Occipital lobe (tissue), 1 donor: ENCODE measurements at regions not wholly inside any gene's neighbourhood (a gene's known extent, or its start where the extent isn't known, plus 50 kb on each side); places are given as distances from the start of the nearest gene placed in this dataset.
"Not testable (repeated sequence)": the region's sequence is repeated elsewhere in the genome, so short reads cannot be mapped to it uniquely, and the experiment has no call there.

Source experiments
- DNase-seq: peaks from one replicate; lab custom pipeline; 2025; lab: John Stamatoyannopoulos, UW

DNA sequence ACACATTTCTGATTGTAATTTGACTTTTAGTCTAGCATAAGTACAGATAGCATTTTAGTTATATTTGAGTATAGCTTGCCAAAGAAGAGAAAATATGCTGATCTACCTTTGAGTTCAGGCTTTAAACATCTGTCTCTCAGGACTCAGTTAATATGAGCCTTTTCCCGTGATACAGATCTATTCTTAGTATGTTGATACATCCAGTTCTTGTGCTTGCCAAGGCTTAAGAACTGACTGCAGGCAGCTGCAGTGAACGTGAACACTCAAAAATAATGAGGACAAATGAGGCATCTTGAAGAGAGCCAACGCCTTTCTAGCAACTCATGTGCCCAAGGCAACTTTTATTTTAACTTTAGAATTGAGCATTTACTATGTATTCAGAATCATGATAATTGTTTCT lies 325.5 kb downstream of the SI start:
- DNase-seq, result no peak

- DNase-seq, result no peak
These were observed 329.7 kb downstream of the SI start for GRCh38 chr3:164748626-164749025.

DNA sequence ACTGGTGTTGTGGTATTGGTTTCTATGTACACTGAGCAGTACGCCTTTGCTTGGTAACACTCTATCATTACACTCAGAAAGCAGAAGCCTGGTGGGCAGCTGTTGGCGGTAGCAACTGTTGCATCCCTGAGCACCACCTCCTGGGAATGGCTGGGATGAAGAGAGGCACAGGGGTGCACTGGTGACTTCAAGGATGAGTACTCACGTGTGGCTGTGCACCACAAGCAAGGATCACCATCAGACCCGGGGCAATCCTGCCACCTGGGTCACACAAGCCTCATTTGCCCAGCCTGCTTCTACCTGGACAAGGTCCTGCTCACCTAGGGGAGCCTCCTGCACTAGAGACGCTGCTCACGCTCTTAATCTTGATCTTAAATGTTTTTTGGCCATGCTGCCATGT lies 336.4 kb downstream of the SI start:
- DNase-seq, result no peak

DNA sequence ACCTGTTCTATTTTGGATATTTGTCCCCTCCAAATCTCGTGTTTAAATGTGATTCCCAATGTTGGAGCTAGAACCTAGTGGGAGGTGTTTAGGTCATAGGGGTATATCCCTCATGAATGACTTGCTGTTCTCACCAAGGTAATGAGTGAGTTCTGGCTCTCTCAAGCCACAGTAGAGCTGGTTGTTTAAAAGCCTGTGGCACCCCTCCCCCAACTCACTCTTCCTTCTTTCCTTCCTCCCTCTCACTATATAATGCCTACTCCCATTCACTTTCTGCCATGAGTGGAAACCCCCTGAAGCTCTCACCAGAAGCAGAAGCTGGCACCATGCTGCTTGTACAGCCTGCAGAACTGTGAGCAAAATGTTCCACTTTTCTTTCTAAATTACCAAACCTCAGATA lies 341.1 kb downstream of the SI start:
- DNase-seq, result no peak

DNA sequence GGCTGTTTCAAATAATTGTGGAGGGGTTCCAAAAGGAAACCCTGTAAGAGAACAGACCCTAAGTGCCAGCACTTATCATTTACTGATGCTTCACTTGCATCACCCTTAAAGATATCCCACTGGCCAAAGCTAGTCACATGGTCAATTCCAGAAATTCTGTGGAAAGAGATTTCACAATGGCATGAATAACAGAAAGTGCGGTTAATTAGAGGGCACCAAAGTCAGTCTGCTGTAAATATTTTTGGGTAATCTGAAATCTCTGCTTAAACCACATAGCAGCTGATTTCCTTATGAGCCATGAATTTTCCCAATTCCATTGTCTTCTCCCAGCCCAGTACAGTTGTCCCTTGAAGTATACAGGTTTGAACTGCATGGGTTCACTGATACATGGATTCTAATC lies 346.1 kb downstream of the SI start:
- no peak for DNase-seq

- no peak for DNase-seq
These were observed 347.4 kb downstream of the SI start for GRCh38 chr3:164730815-164731360.

DNA sequence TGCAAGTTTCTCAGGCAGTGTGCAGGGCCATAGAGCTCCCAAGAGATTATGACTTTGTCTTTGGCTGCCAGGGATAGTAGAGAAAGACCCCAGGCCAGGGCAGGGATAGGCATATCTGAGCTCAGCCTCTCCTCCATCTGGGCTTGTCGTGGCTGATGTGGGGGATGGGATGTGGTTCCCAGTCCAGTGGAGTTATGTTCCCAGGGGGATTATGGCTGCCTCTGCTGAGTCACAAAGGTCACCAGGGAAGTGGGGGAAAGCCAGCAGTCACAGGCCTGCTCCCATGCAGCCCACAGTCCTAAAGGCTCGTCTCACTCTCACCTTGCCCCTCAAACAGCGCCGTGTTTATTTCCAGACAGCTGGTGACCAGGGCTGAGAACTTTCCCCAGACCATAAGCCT lies 354.9 kb downstream of the SI start:
- DNase-seq, result no peak

DNA sequence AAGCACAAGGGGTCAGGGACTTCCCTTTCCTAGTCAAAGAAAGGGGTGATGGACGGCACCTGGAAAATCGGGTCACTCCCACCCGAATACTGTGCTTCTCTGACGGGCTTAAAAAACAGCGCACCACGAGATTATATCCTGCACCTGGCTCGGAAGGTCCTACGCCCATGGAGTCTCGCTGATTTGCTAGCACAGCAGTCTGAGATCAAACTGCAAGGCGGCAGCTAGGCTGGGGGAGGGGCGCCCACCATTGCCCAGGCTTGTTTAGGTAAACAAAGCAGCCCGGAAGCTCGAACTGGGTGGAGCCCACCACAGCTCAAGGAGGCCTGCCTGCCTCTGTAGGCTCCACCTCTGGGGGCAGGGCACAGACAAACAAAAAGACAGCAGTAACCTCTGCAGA lies 375.5 kb downstream of the SI start:
- not testable (repeated sequence) for DNase-seq

DNA sequence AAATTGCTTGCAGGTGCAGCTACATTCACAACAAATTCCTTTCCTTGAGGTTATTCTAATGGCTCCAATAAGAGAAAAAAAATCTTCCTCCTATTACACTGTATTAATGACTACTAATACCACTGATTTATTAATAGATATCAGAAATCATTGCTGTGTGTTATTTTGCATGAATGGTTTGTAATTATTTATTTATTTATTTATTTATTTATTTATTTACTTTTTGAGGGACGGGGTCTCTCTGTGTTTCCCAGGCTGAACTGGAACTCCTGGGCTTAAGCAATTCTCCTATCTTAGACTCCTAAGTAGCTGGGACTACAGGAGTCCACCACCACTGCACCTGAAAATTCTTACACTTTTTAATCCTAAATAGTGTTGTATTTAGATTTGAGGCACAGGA lies 390.4 kb downstream of the SI start:
- no peak for DNase-seq

DNA sequence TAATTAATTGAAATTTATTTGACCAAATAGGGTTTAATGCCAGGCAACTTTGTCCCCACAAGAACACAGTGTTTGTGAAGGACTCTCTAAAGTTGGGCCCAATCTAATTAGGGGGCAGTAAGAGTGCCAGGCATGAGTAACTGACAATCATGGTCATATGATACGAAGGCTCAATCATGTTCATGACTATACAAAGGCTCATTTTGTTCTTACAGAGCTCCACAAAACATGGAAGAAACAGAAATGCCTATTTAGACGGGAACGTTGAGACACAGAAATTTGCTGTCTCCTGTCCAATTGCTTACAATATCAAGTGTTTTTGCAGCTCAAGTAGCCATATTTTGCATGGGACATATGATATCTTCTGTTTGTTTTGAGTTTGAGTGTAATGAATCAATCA lies 391.1 kb downstream of the SI start:
- DNase-seq, result no peak

GRCh38 chr3:164683489-164683888 lies 394.8 kb downstream of the SI start:
- no peak for DNase-seq

- DNase-seq, result no peak
These were observed 399.1 kb downstream of the SI start for GRCh38 chr3:164679245-164679644.

DNA sequence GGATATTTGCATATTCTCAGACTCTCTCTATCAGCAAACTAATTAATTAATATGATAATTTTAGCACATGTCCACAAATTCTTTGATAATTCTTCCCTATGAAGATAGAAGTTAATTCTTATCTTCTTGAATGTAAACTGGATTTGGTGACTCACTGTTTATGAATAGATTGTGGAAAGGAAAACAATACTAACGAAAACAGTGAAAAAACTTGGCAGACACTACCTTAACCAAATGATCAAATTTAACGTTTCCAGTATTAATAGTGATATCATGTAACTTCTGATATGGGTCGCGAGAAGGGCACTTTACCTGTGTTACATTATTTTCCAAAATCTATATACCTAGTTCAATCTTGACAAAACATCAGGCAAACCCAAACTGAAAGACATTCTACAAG lies 401.0 kb downstream of the SI start:
- DNase-seq, result no peak

DNA sequence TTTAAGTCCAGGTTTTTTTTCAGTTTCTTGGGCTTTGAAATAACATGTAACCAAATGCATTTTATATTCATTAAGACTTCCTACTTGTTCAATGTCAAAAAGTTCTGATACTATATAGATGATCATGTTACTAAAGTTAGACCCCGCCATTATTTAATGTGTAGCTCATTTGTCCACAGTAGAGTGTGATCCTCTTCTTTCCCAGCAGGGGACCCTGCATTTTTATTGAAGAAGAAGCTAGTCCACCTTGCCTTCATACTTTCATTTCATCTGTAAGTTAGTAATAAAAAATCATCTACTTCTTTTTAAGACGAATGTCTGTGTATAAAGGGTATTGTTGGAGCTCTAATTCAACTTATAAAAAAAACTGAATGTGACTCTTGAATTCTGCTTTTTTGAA lies 404.6 kb downstream of the SI start:
- no peak for DNase-seq

DNA sequence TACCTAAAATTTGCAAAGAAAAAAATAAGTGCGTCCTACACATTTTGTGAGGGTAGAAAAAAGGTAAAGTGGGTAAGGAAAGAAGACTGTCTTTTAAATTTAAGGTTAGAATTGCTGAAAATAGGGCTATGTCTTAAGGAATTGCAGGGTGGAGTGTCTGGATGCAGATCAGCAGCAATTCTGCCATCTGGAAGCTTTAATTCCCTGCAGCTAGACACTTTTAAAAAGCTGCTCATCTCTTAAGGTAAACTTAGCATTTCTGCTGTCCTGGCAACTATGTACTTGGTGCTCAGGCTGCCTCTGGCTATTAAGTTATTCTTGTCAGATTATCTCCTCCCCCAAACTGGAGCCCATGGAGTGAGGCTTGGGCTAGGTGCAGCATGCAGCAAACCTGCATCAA lies 420.2 kb downstream of the SI start:
- DNase-seq, result no peak

GRCh38 chr3:164657631-164658030 lies 420.7 kb downstream of the SI start:
- DNase-seq, result no peak

DNA sequence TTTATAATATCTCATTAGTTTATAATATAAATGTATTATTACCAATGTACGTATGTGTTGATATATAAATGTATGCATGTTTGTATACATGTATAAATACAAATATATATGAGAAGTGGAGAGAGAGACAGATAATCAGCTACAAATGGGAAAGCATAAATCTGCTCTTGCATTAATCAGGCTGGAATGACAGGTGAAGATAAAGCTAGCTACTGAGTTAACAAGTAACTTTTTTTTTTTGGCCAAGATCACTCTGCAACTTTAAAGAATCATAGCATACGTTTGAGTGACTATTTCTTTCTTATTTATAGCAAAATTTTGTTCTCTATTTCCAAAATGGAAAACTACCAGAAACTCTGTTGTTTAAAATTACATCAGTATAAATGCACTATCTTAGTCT lies 422.8 kb downstream of the SI start:
- DNase-seq, result no peak

DNA sequence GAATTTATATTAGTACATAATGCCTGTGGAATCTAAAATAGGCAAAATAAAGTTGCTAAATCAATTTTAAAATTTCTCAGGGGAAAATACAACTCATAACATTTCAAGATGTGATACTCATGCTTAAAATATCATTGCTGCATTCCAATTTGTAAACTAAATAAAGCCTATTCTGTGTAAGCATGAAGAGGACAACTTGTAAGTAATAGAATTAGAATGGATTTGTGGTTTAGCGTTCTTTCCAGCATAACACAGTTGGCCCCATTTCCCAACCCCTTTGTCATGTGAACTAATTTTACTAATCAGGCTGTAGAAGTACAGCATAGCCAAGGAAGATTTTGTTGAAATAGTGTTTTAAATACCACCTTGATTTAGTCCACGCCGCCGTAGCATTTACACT lies 437.2 kb downstream of the SI start:
- DNase-seq, result no peak

DNA sequence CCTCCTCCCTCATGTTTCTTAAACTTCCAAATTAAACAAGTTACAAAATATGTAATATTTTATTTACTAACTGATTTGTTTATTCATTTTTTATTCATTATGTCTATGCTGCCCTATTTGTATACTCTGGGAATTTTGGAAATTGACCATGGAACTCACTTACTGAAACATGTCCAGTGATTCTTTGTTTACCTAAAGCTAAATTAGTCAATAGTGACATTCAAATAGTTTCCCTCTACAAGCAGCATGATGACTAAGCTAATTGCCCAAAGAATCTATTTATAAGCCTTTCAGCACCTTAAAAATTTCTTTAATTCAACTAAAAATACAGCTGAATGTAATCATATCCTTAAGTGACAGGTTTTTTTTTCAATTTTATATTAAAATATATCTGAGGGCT lies 437.7 kb downstream of the SI start:
- DNase-seq, result no peak

DNA sequence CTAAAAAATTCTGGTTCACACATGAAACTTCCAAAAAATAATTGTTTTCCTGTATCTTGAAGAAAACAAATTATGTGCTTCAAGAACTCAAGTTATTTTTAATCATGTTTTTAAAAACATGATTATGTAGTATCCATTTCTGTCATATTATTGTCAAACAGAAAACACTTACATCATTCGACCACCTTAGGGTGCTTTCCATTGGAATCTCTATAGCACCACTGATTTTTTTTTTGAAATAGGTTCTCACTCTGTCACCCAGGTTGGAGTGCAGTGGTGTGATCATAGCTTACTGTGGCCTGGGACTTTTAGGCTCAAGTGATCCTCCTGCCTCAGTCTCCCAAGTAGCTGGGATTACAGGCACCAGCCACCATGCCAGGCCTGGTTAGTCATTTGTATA lies 457.3 kb downstream of the SI start:
- DNase-seq, result no peak

DNA sequence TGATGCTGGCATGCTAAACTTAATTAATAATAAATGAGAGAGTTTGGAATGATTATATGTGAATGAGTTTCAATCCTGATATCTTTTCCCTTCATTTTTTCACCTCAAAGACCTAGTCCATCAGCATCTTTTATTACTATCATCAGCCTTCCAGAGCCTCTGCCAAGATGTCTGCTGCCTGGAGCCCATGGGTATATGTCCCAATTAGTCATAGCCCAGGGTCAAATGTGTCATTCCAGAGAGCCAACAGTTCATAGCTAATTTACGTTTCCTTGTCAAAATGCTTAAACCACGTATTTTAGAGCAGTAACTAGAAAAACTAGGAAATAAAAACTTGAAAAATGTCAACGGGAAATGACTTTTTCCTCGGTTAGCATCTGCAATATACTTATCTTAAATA lies 457.9 kb downstream of the SI start:
- no peak for DNase-seq

DNA sequence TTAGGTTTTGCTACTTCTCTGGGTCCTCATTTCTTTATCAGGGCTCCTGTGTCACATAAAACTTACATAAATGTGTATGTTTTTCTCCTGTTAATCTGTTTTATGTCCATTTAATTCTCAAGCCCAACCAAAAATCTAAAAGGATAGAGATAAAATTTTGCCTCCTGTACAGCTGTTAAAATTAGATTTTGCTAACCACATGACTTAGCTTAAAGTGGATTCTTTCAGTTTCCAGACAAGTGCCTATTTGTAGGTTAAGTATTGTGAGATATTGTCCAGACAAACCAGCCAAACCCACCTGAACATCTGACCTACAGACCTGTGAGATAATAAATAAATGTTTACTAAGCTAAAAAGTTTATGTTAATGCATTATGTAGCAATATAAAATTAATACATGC lies 465.5 kb downstream of the SI start:
- DNase-seq, result no peak

- no peak for DNase-seq
These were observed 469.6 kb downstream of the SI start for GRCh38 chr3:164608554-164609276.

GRCh38 chr3:164604687-164605086 lies 473.6 kb downstream of the SI start:
- no peak for DNase-seq
